ENCODE measurements at regions not wholly inside any gene's neighbourhood (a gene's known extent, or its start where the extent isn't known, plus 50 kb on each side); places are given as distances from the start of the nearest gene placed in this dataset.
A peak's percentile ranks its signal among the peaks of the same experiment; 100 is the strongest.
"Not testable (repeated sequence)": the region's sequence is repeated elsewhere in the genome, so short reads cannot be mapped to it uniquely, and the experiment has no call there.

GRCh38 chr7:138249975-138250374 lies 173.7 kb downstream of the AKR1D1 start:
- H3K9me3 ChIP-seq, result no peaks in the 10 kb centered on the region
- no peaks in the 10 kb centered on the region for H3K4me1 ChIP-seq
- H3K4me3 ChIP-seq (replicated peaks in 1 of 3), result no peak overlapping the region
- no peaks in the 10 kb centered on the region for H3K27me3 ChIP-seq
- intact Hi-C loops (cut with DNase I), result no loop called here
- no peak for TF ChIP-seq POLR2A (IDR thresholded peaks at IDR 0.05)
- TF ChIP-seq, protein P1, sequence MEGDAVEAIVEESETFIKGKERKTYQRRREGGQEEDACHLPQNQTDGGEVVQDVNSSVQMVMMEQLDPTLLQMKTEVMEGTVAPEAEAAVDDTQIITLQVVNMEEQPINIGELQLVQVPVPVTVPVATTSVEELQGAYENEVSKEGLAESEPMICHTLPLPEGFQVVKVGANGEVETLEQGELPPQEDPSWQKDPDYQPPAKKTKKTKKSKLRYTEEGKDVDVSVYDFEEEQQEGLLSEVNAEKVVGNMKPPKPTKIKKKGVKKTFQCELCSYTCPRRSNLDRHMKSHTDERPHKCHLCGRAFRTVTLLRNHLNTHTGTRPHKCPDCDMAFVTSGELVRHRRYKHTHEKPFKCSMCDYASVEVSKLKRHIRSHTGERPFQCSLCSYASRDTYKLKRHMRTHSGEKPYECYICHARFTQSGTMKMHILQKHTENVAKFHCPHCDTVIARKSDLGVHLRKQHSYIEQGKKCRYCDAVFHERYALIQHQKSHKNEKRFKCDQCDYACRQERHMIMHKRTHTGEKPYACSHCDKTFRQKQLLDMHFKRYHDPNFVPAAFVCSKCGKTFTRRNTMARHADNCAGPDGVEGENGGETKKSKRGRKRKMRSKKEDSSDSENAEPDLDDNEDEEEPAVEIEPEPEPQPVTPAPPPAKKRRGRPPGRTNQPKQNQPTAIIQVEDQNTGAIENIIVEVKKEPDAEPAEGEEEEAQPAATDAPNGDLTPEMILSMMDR (IDR thresholded peaks at IDR 0.05), result no peak
- no peaks in the 10 kb centered on the region for H3K36me3 ChIP-seq
- DNase-seq, result no peak
- no peak overlapping the region for H3K27ac ChIP-seq
- 85 to 94% methylated on average over 4 of the region's 4 CpGs for WGBS, 2 donors

- H3K27me3 ChIP-seq; intact Hi-C loops (cut with DNase I); H3K4me3 ChIP-seq (replicated peaks in 1 of 3); H3K4me1 ChIP-seq; H3K36me3 ChIP-seq; H3K27ac ChIP-seq; H3K9me3 ChIP-seq: not testable (repeated sequence)
- peak in 1 of 2 donors; percentile 1 for DNase-seq
- 93 to 94% methylated on average over 5 of the region's 5 CpGs for WGBS, 2 donors
These were observed 176.4 kb downstream of the AKR1D1 start for GRCh38 chr7:138252666-138253065.

GRCh38 chr7:138254444-138254843 lies 178.2 kb downstream of the AKR1D1 start:
- Histone ChIP-seq H3K27me3 (no peaks in the 10 kb centered on the region), H3K9me3 (no peaks in the 10 kb centered on the region), H3K4me3 (replicated peaks in 1 of 3) (no peak overlapping the region), H3K4me1 (no peaks in the 10 kb centered on the region), H3K36me3 (no peaks in the 10 kb centered on the region), H3K27ac (no peak overlapping the region)
- no peak for TF ChIP-seq POLR2A (IDR thresholded peaks at IDR 0.05)
- TF ChIP-seq, protein P1 (IDR thresholded peaks at IDR 0.05), result no peak
- 90 to 92% methylated on average over 5 of the region's 5 CpGs for WGBS, 2 donors
- intact Hi-C loops (cut with DNase I), result no loop called here
- no peak for DNase-seq

- no peaks in the 10 kb centered on the region for H3K36me3 ChIP-seq
- no peaks in the 10 kb centered on the region for H3K9me3 ChIP-seq
- no peak overlapping the region for H3K27ac ChIP-seq
- H3K4me3 ChIP-seq (replicated peaks in 1 of 3), result no peak overlapping the region
- WGBS, 2 donors, result 63 to 67% methylated on average over 10 of the region's 10 CpGs
- TF ChIP-seq POLR2A (IDR thresholded peaks at IDR 0.05), result no peak
- TF ChIP-seq, protein P1 (IDR thresholded peaks at IDR 0.05), result no peak
- H3K4me1 ChIP-seq, result no peaks in the 10 kb centered on the region
- intact Hi-C loops (cut with DNase I), result no loop called here
- no peak for DNase-seq
- no peaks in the 10 kb centered on the region for H3K27me3 ChIP-seq
These were observed 181.4 kb downstream of the AKR1D1 start for GRCh38 chr7:138257459-138258196.

GRCh38 chr7:138258197-138258559 lies 181.9 kb downstream of the AKR1D1 start:
- no peak for TF ChIP-seq POLR2A (IDR thresholded peaks at IDR 0.05)
- TF ChIP-seq, protein P1 (IDR thresholded peaks at IDR 0.05), result no peak
- H3K4me3 ChIP-seq (replicated peaks in 1 of 3), result no peak overlapping the region
- intact Hi-C loops (cut with DNase I), result no loop called here
- H3K9me3 ChIP-seq, result no peaks in the 10 kb centered on the region
- no peaks in the 10 kb centered on the region for H3K36me3 ChIP-seq
- no peak for DNase-seq
- H3K4me1 ChIP-seq, result no peaks in the 10 kb centered on the region
- no peaks in the 10 kb centered on the region for H3K27me3 ChIP-seq
- WGBS, 2 donors, result 79 to 82% methylated on average over 3 of the region's 3 CpGs
- H3K27ac ChIP-seq, result no peak overlapping the region
